GM19324 (cell line): ENCODE measurements at regions not wholly inside any gene's neighbourhood (a gene's known extent, or its start where the extent isn't known, plus 50 kb on each side); places are given as distances from the start of the nearest gene placed in this dataset.

Source experiments
- ATAC-seq: cut with Tn5 transposase; IDR thresholded peaks from one replicate; pipeline ENCODE4 v1.9.1; 2021; ENCODE audit warnings: mild to moderate bottlenecking, moderate library complexity; ENCODE audit not compliant: unreplicated experiment, low FRiP score

GRCh38 chr5:93076566-93076965 is 504.5 kb downstream of the NR2F1-AS1 start:
- ATAC-seq = no peak

GRCh38 chr5:93076096-93076495 is 504.9 kb downstream of the NR2F1-AS1 start:
- no peak for ATAC-seq

- ATAC-seq = no peak
Measured at GRCh38 chr5:93073547-93073946, 507.5 kb downstream of the NR2F1-AS1 start.

GRCh38 chr5:93072831-93073459 is 508.1 kb downstream of the NR2F1-AS1 start:
- no peak for ATAC-seq

- ATAC-seq = no peak
Measured at GRCh38 chr5:93071710-93072109, 509.3 kb downstream of the NR2F1-AS1 start.

GRCh38 chr5:93070938-93071337 is 510.1 kb downstream of the NR2F1-AS1 start:
- no peak for ATAC-seq

- no peak for ATAC-seq
Measured at GRCh38 chr5:93069276-93069675, 511.7 kb downstream of the NR2F1-AS1 start.

GRCh38 chr5:93062548-93062947 is 518.5 kb downstream of the NR2F1-AS1 start:
- ATAC-seq = no peak

GRCh38 chr5:93058309-93058708 is 522.7 kb downstream of the NR2F1-AS1 start:
- ATAC-seq = no peak

- ATAC-seq = no peak
Measured at GRCh38 chr5:93057311-93057710, 523.7 kb downstream of the NR2F1-AS1 start.

- ATAC-seq = no peak
Measured at GRCh38 chr5:93055971-93056370, 525.0 kb downstream of the NR2F1-AS1 start.

GRCh38 chr5:93055561-93055960 is 525.5 kb downstream of the NR2F1-AS1 start:
- ATAC-seq = no peak

- no peak for ATAC-seq
Measured at GRCh38 chr5:93054424-93055163, 526.4 kb downstream of the NR2F1-AS1 start.

GRCh38 chr5:93053825-93054224 is 527.2 kb downstream of the NR2F1-AS1 start:
- ATAC-seq = no peak

GRCh38 chr5:93048858-93049257 is 532.2 kb downstream of the NR2F1-AS1 start:
- ATAC-seq = no peak

- peak; percentile 51 for ATAC-seq
Measured at GRCh38 chr5:93044859-93045666, 536.0 kb downstream of the NR2F1-AS1 start.

GRCh38 chr5:93039888-93040287 is 541.1 kb downstream of the NR2F1-AS1 start:
- ATAC-seq = no peak

- no peak for ATAC-seq
Measured at GRCh38 chr5:93034621-93035590, 546.1 kb downstream of the NR2F1-AS1 start.

- no peak for ATAC-seq
Measured at GRCh38 chr5:93022796-93023447, 558.1 kb downstream of the NR2F1-AS1 start.

- no peak for ATAC-seq
Measured at GRCh38 chr5:93022211-93022610, 558.8 kb downstream of the NR2F1-AS1 start.
